ENCODE measurements at regions not wholly inside any gene's neighbourhood (a gene's known extent, or its start where the extent isn't known, plus 50 kb on each side); places are given as distances from the start of the nearest gene placed in this dataset. TPM values are rescaled to one million over a fixed set of nuclear protein-coding genes. Genes with fewer than 3 reads are reported as not detected.
"Not testable (repeated sequence)": the region's sequence is repeated elsewhere in the genome, so short reads cannot be mapped to it uniquely, and the experiment has no call there.

DNA sequence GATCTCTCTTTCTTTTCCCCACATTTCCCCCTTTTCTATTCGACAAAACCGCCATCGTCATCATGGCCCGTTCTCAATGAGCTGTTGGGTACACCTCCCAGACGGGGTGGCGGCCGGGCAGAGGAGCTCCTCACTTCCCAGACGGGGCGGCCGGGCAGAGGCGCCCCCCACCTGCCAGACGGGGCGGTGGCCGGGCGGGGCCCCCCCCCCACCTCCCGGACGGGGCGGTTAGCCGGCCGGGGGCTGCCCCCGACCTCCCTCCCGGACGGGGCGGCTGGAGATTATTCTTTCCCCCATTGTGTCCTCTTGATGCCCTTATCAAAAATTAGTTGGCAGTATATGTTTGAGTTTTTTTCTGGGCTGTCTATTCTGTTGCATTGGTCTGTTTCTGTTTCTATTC, 56.9 kb upstream of the ZNF184 start:
- not testable (repeated sequence) for H4K5ac ChIP-seq (ENCODE audit: low read length); H3K4me3 ChIP-seq (ENCODE audit: low read length); H3K79me1 ChIP-seq (ENCODE audit: low read length); H3K4me2 ChIP-seq (ENCODE audit: low read length); H3K23ac ChIP-seq (ENCODE audit: low read length); H2AK5ac ChIP-seq (ENCODE audit: low read length); H2BK5ac ChIP-seq (ENCODE audit: low read length); H3K9ac ChIP-seq (ENCODE audit: low read length); H3K36me3 ChIP-seq (ENCODE audit: control insufficient read depth, insufficient read depth, low read length); H3K27ac ChIP-seq (ENCODE audit: low read depth, low read length); H2BK120ac ChIP-seq (ENCODE audit: low read depth, low read length); H3K79me2 ChIP-seq (ENCODE audit: control insufficient read depth, insufficient read depth, low read length); H3K27me3 ChIP-seq (ENCODE audit: insufficient read depth, low read length, poor library complexity); H3K4ac ChIP-seq (ENCODE audit: low read depth, low read length); H4K8ac ChIP-seq (ENCODE audit: low read depth, low read length); H3K4me1 ChIP-seq (ENCODE audit: control insufficient read depth, low read depth, low read length); H3K56ac ChIP-seq (ENCODE audit: low read length); H3K18ac ChIP-seq (ENCODE audit: low read length); H2BK15ac ChIP-seq (replicated peaks; ENCODE audit: low read depth); DNase-seq
- no CpG with 5 or more reads among the region's 24 CpGs for WGBS (ENCODE audit: extremely low coverage, insufficient coverage, low lambda C conversion rate)

GRCh38 chr6:27528714-27529113, 55.8 kb upstream of the ZNF184 start:
- no peak overlapping the region for H3K4me3 ChIP-seq (ENCODE audit: low read length)

More at GRCh38 chr6:27528714-27529113, 55.8 kb upstream of the ZNF184 start:
- Histone ChIP-seq H2BK120ac (ENCODE audit: low read depth, low read length) (no peak overlapping the region), H3K79me1 (ENCODE audit: low read length) (no peaks in the 10 kb centered on the region), H3K4me2 (ENCODE audit: low read length) (no peak overlapping the region), H3K56ac (ENCODE audit: low read length) (no peak overlapping the region), H3K4me1 (ENCODE audit: control insufficient read depth, low read depth, low read length) (no peaks in the 10 kb centered on the region), H2AK5ac (ENCODE audit: low read length) (no peak overlapping the region), H4K5ac (ENCODE audit: low read length) (no peak overlapping the region), H3K18ac (ENCODE audit: low read length) (no peak overlapping the region), H3K9ac (ENCODE audit: low read length) (no peak overlapping the region), H3K36me3 (ENCODE audit: control insufficient read depth, insufficient read depth, low read length) (no peaks in the 10 kb centered on the region), H4K8ac (ENCODE audit: low read depth, low read length) (no peak overlapping the region), H3K4ac (ENCODE audit: low read depth, low read length) (no peak overlapping the region), H2BK15ac (replicated peaks; ENCODE audit: low read depth) (no peak overlapping the region), H3K27ac (ENCODE audit: low read depth, low read length) (no peak overlapping the region), H3K27me3 (ENCODE audit: insufficient read depth, low read length, poor library complexity) (no peaks in the 10 kb centered on the region), H3K23ac (ENCODE audit: low read length) (no peak overlapping the region), H2BK5ac (ENCODE audit: low read length) (no peak overlapping the region), H3K79me2 (ENCODE audit: control insufficient read depth, insufficient read depth, low read length) (no peaks in the 10 kb centered on the region)
- DNase-seq, result no peak

Small RNA genes lying in the stretch of these regions (small RNA-seq; reads per million reads assigned to genes)
- gene AL031229.1 (ENCODE audit: insufficient read depth) (not detected), gene HIST1H4PS1 (ENCODE audit: insufficient read depth) (not detected), gene RNU6-471P (ENCODE audit: insufficient read depth) (not detected)
